NOMO-1 treated with dmso at 0.1 percent for 144 hours (cell line): ENCODE measurements at regions not wholly inside any gene's neighbourhood (a gene's known extent, or its start where the extent isn't known, plus 50 kb on each side); places are given as distances from the start of the nearest gene placed in this dataset.
A peak's percentile ranks its signal among the peaks of the same experiment; 100 is the strongest.
"Not testable (repeated sequence)": the region's sequence is repeated elsewhere in the genome, so short reads cannot be mapped to it uniquely, and the experiment has no call there.

Experiments used
- DNase-seq: peaks from one replicate; lab custom pipeline; 2025; ENCODE audit not compliant: unreplicated experiment; lab: John Stamatoyannopoulos, UW

DNA sequence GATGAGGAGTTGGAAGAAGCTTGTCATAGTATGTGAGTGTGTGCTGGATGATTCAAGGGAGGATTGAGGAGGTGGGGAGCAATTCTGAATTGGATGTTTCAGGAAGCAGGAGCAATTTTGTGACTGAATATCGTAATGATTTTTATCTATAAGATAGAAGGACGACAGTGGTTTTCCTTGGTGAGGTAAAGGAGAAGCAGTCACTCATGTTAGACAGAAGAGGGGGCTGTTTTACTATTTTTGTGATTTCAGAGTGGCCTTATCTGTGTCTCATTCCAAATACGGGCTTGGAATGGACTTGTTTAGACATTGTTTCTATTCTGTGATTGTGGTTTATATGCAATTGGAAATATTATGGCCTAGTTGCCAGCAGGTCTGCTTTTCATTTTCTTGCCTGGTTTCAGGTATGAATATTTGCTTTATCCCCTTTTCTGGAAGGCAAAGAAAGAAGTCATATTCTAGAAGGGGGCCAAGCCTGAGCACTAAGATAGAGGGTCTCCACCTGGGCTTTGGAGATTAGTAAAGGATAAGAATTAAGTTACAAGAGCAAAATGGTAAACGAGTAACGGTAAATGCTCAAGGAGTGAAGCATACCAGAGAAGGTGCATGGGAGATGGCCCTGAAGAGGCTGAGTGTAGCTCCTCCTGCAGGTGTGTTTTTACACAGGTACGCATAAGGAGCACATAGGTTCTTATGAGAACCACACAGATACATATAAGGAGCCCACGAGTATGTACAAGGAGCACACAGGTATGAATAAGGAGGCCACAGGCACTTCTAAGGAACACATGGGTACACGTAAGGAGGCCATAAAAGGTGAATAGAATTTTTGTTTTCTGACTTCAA, 124.6 kb upstream of the KCNAB1 start:
- DNase-seq: peak; percentile 36

DNA sequence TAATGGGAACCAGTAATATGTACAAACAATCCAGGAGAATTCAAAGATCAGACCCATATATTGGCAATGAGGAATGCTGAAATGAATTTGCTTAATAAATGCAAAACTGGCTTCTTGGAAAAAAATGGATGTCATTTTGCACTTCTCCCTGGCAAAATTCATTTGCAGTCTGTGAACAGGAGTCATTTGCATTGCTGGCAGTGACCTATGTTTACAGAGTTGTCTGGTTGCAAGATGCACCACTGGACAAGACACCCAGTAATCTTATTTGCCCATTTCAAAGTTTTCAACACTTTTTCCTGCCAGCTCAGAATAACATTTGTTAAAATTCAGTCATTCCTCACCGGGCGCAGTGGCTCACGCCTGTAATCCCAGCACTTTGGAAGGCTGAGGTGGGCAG, 123.5 kb upstream of the KCNAB1 start:
- no peak for DNase-seq

DNA sequence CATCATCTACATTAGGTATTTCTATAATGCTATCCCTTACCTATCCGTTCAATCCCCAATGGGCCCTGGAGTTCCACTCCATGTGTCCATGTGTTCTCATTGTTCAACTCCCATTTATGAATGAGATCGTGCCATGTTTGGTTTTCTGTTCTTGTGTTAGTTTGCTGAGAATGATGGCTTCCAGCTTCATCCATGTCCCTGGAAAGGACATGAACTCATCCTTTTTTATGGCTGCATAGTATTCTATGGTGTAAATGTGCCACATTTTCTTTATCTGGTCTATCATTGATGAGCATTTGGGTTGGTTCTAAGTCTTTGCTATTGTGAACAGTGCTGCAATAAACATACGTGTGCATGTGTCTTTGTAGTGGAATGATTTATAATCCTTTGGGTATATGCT, 122.2 kb upstream of the KCNAB1 start:
- DNase-seq: not testable (repeated sequence)

- no peak for DNase-seq
These were observed 114.6 kb upstream of the KCNAB1 start for GRCh38 chr3:156005736-156006135.

DNA sequence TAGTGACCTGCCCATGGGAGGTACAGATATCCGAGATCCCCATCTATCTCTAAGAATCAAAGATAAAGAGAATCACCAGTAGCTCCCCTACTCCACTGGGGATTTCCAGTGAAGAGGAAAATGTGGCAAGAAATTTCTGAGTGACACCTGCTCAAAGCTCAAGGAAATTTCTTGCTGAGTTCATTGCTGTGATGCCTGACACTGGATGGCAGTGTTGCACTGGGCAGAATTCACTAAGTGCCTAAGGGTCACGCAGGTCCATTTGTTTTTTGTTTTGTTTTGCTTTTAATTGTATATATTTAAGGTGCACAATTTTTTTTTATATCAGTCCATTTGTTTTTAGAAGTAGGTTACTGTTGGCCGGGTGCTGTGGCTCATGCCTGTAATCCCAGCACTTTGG, 109.5 kb upstream of the KCNAB1 start:
- no peak for DNase-seq

DNA sequence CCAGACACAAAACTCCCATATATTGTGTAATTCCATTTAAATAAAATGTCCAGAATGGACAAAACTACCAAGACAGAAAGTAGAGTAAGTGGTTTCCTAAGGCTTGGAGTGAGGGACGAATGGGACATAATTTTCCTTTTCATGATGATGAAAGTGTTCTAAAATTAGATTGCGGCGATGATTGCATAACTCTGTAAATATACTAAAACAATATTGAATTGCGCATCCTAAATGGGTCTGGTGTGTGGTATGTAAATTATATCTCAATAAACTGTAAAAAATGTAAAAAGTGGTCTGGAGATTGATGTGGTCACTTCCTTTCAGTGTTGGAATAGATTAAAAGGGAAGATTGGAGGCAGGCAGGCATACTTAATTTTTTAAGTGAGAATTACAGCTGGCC, 105.9 kb upstream of the KCNAB1 start:
- DNase-seq: peak; percentile 16

- DNase-seq: no peak
These were observed 103.5 kb upstream of the KCNAB1 start for GRCh38 chr3:156016902-156017301.

GRCh38 chr3:156017352-156018030, 102.9 kb upstream of the KCNAB1 start:
- no peak for DNase-seq

GRCh38 chr3:156024904-156025533, 95.4 kb upstream of the KCNAB1 start:
- no peak for DNase-seq

DNA sequence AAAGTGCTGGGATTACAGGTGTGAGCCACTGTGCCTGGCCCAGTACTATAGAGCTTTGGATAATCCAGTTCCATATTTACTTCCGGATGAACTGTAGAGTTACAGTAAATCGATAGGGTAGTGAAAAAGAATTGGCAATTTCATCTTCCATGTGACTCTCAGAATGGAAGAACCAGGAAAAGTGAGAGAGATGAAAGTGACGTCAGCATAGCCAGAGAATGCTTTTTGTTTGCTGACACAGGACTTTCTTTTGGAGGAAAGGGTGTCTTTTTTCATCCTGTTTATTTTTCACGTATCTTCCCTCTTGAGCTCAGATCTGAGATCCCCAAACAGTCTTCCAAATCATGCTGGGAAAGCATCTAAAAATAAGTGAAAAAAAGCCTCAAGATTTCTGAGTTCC, 91.2 kb upstream of the KCNAB1 start:
- no peak for DNase-seq

DNA sequence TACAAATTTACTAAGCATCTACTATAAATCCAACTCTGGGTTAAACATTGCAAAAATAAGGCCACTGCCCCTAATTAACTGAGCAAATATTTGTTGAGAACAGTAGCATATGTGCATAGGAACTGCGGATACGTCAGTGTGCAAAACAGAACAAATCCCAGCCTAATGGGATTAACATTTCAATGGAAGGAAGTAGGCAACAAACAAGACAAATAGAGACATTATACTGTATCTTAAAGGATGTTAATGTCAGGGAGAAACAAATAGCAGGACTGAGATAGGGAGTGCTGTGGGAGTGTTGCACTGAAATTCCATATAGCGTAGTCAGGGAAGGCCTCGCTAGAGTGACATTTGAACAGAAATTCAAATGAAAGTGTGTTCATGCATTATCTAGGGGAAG, 89.7 kb upstream of the KCNAB1 start:
- DNase-seq: no peak

GRCh38 chr3:156033428-156033827, 87.0 kb upstream of the KCNAB1 start:
- no peak for DNase-seq

GRCh38 chr3:156035158-156035557, 85.2 kb upstream of the KCNAB1 start:
- no peak for DNase-seq

DNA sequence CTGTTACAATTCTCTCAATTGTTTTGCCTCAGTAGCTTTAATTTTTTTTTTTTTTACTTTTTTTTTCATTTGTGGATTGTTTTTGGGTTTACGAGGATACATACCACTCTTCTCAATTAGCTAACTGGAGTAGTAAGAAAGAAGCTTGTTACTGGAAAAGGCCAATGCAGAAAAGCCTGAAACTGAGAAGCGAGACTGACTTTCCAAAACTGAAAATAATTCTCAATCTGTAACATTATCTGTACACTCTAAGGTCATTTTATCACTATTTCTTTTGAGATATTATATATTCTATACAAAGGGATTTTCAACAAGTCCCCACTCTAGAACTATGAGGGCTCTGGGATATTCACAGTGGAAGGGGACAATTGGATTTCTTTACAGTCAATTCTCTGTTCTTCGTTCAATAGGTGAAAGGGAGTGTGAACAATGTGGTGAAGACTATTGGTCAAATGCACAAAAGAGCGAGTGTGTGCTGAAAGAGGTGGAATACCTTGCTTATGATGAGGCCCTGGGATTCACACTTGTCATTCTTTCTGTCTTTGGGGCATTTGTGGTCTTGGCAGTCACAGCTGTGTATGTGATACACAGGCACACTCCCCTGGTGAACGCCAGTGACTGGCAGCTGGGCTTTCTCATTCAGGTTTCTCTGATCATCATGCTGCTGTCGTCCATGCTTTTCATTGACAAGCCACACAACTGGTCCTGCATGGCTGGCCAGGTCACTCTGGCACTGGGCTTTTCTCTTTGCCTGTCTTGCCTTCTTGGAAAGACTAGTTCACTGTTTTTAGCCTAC, 83.9 kb upstream of the KCNAB1 start:
- DNase-seq: no peak

DNA sequence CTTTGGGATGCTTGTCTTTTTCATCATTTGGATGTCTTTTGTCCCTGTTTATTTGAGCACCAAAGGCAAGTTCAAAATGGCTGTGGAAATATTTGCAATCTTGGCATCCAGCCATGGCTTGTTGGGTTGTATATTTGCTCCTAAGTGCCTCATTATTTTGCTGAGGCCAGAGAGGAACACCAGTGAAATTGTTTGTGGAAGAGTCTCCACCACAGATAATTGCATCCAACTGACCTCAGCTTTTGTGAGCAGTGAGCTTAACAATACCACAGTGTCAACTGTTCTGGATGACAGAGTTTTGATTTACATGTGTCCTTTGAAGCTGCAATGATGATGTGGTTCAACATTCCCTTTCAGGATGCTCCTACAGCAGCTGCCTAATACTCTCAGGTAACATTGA, 83.0 kb upstream of the KCNAB1 start:
- no peak for DNase-seq

- DNase-seq: no peak
These were observed 81.5 kb upstream of the KCNAB1 start for GRCh38 chr3:156038869-156039268.

DNA sequence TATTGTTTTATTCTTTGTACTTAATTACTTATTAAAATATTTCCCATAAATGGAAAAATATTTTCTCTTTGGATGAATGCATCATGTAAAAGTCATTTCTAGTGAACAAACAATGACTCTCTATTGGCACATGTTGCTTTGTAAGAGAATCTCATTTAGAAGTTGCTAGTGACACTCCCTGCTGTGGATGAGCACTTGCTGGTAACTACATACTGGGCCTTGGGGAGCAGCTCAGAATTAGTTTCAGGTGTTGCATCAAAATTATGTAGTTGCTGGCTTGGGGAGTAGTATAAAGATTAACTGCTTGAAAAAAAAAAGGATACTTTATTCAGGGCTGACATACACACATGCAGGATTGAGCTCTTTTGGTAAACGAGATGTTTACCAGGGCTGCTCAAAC, 80.3 kb upstream of the KCNAB1 start:
- DNase-seq: no peak

- not testable (repeated sequence) for DNase-seq
These were observed 79.0 kb upstream of the KCNAB1 start for GRCh38 chr3:156041216-156041841.

DNA sequence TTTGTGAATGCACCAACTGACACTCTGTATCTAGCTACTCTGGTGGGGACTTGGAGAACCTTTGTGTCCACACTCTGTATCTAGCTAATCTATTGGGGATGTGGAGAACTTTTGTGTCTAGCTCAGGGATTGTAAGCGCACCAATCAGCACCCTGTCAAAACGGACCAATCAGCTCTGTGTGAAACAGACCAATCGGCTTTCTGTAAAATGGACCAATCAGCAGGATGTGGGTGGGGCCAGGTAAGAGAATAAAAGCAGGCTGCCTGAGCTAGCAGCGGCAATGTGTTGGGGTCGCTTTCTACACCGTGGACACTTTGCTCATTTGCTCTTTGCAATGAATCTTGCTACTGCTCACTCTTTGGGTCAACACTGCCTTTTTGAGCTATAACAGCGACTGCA, 78.5 kb upstream of the KCNAB1 start:
- not testable (repeated sequence) for DNase-seq

DNA sequence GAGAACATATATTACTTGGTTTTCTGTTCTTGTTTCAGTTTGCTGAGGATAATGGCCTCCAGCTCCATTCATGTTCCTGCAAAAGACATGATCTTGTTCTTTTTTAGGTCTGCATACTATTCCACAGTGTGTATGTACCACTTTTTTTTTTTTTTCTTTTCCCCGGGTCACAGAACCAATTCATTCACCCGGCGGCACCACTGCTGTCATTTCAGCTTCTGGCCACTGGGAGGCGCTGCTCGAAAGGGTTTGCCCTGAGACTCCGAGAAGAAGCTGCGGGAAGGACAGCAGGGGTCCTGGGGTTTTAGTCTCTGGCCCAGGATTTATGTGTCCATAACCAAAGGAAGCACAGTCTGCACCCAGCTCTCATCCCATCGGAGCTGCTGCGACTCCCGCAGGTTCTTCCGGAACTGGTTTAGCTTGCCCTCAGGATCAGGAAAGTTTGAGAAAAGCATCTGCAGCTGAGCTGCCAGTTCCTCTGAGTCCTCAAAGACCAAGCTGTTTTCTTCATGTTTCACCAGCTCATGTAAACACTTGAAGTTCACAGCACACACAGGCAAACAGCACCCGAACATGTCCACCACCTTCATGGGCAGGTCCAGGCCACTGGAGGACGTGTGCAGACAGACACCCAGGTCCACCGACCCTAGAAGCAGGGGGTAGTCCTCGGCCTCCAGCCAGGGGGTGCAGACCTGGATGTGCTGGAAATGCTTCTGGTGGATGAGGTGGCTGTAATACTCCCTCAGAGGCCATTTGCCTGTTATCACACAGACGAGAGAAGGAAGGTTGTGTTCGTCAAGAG, 76.3 kb upstream of the KCNAB1 start:
- DNase-seq: not testable (repeated sequence)
